HG02623 (cell line): ENCODE measurements at regions not wholly inside any gene's neighbourhood (a gene's known extent, or its start where the extent isn't known, plus 50 kb on each side); places are given as distances from the start of the nearest gene placed in this dataset.
"Not testable (repeated sequence)": the region's sequence is repeated elsewhere in the genome, so short reads cannot be mapped to it uniquely, and the experiment has no call there.

Source experiments
- ATAC-seq: cut with Tn5 transposase; IDR thresholded peaks from one replicate; pipeline ENCODE4 v1.9.1; 2021; ENCODE audit warnings: moderate library complexity; ENCODE audit not compliant: unreplicated experiment

GRCh38 chr5:34420191-34420590 lies 235.9 kb upstream of the RAI14 start:
- not testable (repeated sequence) for ATAC-seq

GRCh38 chr5:34436761-34437501 lies 219.2 kb upstream of the RAI14 start:
- ATAC-seq, result no peak

GRCh38 chr5:34439601-34440000 lies 216.5 kb upstream of the RAI14 start:
- ATAC-seq, result no peak

DNA sequence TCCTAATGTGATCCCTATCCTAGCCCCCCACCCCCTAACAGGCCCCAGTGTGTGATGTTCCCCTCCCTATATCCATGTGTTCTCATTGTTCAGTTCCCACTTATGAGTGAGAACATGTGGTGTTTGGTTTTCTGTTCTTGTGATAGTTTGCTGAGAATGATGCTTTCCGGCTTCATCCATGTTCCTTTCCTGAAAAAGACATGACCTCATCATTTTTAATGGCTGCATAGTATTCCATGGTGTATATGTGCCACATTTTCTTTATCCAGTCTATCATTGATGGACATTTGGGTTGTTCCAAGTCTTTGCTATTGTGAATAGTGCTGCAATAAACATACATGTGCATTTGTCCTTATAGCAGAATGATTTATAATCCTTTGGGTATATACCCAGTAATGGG lies 214.4 kb upstream of the RAI14 start:
- ATAC-seq, result not testable (repeated sequence)

GRCh38 chr5:34447424-34447823 lies 208.7 kb upstream of the RAI14 start:
- no peak for ATAC-seq

DNA sequence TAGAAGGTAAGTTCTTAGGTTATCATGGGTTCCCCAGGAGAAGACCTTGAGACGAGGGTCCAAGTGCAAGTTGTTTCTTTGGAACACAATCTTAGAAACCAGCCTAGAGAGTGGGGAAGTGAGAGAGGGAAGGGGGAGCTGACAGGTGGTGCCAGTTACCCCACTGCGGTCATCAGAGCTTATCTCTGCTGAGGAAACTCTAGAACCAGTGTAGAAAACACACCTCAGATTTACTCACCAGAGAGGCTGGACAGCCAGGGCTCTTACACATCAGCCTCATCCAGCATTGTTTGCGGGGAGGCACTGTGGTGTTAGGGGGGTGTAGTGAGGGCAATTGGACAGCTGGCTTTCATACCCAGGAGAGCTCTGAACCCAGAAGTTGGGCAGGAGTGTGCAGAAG lies 206.5 kb upstream of the RAI14 start:
- ATAC-seq, result no peak

DNA sequence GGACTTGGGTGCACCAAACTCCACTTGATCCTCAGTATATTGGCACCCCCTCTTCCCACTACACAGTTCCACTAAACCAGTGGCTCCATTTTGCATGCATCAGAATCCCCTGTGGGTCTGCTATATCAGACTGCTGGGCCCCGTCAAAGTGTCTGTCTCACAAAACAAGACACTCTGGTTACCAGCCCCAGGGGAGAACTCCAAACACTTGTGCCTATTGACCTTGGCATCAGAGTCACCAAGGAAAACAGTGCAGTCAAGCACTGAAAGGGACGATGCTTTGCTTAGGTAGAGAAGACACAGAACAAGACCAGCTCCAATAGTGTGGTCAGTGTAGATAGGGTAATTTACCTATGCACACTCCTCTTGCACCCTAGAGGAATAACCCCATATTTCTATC lies 205.8 kb upstream of the RAI14 start:
- ATAC-seq, result no peak

- no peak for ATAC-seq
Observed at GRCh38 chr5:34452170-34452828, 203.8 kb upstream of the RAI14 start.

DNA sequence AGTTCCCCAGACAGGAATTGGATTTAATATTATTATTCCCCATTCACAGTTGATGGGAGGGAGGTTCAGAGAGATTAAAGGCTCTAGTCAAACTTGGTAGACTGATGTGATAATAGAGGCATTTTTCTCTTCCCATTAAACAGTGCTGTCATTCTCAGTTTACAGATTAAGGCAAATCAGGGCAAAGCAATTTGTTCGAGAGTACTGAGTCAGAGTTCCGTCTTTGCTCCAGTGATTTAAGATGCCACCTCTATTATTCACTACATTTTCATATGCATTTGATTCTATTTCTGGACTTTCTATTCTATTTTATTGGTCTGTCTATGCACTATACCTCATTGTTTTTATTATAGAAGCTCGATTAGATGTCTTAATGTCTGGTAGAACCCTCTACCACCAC lies 201.0 kb upstream of the RAI14 start:
- no peak for ATAC-seq

DNA sequence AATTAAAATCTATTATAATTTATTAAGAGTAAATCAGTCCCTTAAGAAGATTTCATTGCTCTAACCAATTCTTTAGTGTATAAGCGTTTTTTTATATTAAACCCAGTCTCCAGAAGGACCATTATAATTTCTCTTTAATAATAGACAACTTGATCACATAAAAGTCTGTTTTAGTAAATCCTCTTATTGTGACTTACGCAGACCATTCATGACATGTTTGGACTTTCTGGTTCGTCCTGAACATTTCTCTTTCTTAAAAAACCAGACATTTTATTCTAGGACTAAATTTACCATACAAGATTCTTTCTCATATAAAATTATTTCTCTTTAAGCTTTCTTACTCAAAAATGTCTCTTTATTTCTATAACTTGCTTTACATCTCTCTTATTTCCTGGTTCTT lies 196.2 kb upstream of the RAI14 start:
- no peak for ATAC-seq

- ATAC-seq, result no peak
Observed at GRCh38 chr5:34460496-34460895, 195.6 kb upstream of the RAI14 start.

GRCh38 chr5:34464829-34465228 lies 191.3 kb upstream of the RAI14 start:
- ATAC-seq, result no peak

DNA sequence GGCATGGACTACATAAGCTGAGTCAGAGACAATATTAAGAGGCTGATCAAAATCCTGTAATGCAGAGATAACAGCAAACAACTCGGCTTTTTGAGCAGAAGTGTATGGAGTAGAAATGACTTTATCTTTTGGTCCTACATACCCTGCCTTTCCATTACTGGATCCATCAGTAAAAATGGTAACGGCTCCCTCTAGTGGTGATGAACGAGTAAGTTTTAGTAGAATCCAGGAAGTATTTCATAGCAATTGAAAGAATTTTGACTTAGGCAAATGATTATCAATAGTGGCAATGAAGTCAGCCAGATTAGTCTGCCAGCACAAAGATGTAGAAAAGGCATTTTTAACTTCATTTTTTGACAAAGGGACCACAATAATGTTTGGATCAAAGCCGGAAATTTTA lies 190.8 kb upstream of the RAI14 start:
- not testable (repeated sequence) for ATAC-seq

DNA sequence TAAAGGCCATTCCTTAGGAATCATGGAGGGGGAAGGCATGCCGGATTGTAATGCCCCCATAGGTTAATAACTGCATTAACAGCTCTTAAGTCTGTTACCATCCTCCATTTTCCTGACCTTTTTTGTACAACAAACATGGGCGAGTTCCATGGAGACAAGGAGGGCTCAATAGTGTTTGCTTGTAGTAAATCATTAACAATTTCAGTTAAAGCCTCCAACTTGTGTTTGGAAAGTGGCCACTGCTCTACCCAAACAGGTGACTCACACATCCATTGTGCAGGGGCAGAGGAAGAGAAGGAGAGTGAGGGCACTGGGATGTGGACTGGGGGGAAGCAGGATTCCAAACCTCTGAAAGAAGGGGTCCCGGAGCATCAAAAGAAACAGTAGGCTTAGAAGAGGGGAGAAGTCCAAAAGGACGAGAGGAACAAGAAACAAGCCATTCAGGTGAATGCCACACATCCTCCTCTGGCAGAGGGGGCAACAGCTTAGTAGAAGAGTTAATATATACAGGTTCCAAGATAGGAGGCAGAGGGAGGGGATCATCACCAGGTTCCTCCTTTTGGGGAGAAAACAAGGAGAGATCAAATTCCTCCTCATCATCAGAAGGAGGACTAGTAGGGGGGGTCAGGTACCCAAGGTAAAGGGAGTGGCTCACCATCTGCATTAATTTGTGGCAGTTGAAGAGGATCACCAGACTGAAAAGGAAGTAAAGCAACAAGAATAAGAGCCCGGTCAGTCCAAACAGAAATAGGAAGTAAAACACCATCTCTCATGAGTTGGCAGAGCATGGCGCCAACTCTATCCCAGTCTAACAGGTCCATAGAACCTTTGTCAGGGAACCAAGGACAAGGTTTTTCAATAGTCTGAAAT lies 189.4 kb upstream of the RAI14 start:
- not testable (repeated sequence) for ATAC-seq

DNA sequence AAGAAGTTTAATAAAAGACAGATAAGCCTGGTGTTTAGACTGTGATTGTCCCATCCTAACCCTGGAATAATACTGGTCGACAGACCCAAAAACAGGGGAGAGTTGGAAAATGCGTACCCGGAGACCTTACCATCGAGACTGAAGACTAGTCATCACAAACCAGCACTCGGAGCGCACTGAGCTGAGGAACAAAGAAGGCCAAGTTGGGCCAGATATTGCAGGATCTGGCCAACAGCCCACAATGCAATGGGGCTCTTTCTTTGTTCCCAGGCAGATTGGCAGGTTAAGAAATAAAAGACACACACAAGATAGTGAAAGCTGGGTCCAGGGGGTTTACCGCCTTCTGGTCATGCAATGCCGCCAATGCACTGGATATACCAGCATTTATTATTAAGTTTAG lies 188.7 kb upstream of the RAI14 start:
- ATAC-seq, result no peak

DNA sequence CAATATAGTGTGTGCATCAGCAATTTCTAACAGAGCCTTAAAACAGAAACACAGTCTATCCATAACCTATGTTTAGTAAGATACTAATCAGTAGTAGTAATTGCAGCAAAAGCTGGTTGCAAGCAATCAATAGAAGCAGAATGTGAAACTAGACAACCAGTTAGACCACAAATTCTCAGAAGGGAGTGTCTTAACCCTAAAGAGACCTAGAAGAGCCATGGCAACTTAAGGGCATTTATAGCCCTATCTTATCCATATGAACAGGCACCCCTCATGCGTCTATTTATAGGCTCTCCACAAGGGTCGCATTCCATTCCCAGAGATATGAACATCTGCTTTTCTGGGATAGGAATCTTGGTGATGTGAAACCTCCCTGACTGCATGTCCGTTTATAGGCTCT lies 188.1 kb upstream of the RAI14 start:
- ATAC-seq, result not testable (repeated sequence)

GRCh38 chr5:34469971-34470370 lies 186.2 kb upstream of the RAI14 start:
- no peak for ATAC-seq

GRCh38 chr5:34474573-34475021 lies 181.5 kb upstream of the RAI14 start:
- no peak for ATAC-seq

DNA sequence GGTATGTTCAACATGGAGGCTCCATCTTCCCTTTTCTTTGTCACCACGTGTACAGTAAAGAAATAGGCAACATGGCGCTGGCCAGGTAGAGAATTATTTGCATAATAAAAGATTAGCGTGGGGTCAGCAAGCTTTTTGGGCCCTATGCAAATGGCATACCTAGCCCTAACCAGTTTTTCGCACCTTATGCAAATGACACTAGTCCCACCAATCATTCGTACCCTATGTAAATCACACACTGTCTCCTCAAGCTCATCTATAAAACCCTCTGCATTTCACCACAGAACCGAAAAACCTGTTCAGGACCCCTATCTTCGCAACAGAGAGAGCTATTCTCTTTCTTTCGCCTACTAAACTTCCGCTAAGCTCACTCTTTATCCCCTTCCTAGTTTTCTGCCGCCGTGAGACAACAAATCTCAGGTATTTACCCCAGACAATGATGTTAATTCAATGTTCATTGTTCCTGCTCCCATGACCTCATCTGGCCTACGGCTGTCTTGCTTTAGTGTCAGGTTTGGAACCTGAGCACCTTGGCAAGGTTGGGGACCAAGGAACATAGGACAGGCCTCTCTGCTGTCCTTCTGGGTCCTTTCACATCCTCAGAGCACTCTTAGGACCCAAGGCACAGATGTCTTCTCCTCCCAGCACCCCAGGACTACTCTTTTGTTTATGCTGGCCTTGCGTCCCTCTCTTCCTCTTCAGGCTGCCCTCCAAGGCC lies 180.7 kb upstream of the RAI14 start:
- no peak for ATAC-seq

- no peak for ATAC-seq
Observed at GRCh38 chr5:34476941-34477565, 179.1 kb upstream of the RAI14 start.
